Renal cortical epithelial cell (primary cell): ENCODE measurements at regions not wholly inside any gene's neighbourhood (a gene's known extent, or its start where the extent isn't known, plus 50 kb on each side); places are given as distances from the start of the nearest gene placed in this dataset.

Source experiments
- DNase-seq: peaks from one replicate; pipeline ENCODE4 v3.0.0-alpha.2; 2011; ENCODE audit warnings: low read depth

DNA sequence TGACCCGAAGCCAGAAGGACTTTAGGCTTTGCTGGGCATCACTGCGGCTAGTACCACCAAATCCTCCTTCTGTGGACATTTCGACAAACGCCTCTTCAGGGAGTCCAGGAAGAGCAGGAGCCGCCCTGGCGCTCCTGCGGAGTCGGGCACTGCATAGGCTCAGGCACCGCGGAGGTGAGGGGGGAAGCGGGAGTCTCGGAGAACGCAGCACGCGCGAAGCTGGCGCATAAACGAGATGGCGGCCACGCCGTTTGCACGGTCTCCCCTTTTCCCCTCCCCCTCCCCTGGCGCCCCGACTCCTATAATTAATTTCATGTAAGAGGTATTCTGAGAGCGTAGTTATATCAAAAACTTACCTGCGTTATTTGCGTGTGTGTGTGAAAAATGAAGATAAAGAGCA lies 137.8 kb upstream of the GAS1 start:
- DNase-seq, result no peak

DNA sequence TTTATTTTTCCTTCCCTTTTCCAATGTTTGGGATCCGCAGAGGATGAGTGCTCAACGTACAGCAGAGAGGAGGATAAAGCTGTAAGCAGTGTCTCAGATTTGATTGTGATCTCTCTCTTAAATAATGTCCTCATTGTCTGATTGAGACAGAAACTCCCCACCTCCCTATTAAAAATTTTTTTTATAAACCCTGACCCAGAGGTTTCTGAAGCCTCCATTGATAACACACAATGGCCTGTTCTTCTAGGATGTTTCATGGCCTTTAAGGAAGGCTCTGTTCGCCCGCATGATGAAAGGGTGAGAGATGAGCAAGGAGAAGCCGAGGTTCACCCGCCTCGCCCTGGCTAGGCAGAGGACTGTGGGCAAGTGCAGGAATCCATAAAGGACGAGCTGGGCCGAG lies 138.2 kb upstream of the GAS1 start:
- DNase-seq, result no peak

DNA sequence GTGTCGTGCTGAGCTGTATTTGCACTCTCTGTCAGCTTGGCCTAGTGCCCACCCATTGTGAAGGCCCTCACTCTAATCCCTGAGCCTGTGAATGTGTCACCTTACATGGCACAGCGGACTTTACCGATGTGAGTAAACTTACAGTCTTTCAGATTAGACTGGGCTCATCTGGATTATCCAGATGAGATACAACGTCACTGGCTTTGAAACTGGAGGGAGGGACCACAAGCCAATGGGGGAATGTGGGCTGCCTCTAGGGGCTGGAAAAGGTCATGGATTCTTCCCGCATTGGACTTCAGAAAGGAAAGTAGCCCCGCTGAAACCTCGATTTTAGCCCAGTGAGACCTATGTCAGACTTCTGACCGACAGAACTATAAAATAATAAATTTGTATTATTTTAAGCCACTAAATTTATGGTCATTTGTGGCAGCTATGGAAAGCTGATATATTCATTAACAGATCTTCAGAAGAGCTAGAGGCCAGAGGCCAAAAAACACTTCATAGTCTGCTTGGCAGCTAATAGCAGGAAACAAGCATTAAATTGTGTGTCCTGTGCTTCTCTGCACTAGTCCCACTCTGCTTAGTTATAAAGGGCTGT lies 139.0 kb upstream of the GAS1 start:
- DNase-seq, result no peak

DNA sequence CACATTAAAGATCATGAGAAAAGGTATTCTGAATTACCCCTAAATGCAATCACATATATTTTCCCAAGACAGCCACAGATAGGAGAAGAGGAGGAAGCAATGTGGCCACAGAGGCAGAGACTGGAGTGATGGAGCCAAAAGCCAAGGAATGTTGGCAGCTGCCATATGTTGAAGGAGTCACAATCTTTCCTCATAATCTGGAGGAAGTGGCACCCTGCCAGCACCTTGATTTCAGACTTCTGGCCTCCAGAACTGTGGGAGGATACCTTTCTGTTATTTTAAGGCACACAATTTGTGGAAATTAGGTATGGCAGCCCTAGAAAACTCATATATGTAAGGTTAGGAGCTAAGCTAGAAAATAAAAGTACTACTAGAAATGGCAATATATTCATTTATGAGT lies 139.9 kb upstream of the GAS1 start:
- DNase-seq, result no peak

DNA sequence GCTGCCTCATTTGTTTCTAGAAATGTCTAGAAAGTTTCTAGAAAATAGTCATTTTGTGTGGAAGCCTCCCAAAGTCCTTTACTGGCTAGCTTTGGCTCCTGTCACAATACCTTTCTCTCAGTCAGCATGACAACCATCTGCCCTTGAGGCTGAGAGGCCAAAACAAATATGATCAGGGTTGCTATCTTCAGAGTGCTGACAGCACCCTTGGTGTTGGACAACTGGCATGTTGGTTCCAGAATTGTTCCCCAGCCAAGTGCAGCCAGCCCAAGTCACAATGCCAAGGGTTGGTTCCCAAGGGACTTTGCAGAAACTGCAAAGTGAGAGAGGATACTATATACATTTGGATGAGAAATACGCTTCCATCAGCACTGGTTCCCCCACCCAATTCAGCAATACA lies 140.9 kb upstream of the GAS1 start:
- no peak for DNase-seq

DNA sequence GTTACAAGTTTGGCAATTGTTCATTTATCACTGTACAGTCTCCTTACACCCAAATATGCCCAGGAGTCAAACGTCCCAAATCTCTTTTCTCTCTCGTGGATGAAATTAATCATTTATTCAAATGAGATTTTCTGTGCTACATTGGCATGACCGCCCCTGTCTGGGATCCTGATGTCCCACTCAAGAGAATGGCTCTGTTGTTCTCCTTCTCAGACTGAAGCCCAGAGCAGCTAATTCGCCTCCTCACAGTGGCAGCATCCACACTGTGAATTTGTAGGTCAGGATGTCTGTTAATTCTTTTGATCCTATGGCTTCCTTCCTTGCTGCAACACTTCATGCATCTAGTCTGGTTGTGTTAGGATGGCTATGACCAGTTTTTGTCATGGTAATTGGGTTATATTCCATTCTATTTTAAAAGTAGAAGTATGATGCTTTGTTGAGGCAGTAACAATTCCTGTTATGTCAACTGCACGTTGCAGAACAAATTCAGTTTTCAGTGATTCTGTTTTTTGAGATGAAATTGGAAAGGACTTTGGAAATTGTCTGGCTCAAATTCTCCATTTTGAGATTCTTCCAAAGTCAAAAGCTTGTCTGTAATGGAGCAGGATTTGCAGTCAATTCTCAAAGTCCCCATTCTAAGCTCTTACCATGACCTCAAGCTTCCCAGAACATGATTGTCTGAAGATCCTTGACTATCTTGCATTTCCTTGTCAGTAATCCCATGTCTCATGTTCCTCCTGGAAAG lies 141.5 kb upstream of the GAS1 start:
- no peak for DNase-seq

DNA sequence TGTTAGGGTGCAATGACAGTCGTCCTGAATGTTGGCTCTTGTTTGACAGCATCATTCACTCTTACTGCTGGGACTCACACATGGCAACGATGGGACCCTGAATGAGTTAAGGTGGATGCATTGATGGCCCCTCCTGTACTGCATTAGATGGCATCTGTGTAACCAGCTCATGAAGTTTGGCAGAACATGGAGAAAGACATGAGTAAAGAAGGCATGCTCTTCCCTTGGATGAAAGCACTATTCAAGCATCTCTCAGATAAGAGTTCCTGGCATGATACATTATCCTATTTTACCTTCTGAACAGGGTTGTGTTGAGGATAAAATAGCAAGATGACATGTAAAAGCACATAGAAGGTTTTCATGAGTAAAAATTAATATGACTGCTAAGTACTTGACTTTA lies 142.2 kb upstream of the GAS1 start:
- DNase-seq, result no peak

DNA sequence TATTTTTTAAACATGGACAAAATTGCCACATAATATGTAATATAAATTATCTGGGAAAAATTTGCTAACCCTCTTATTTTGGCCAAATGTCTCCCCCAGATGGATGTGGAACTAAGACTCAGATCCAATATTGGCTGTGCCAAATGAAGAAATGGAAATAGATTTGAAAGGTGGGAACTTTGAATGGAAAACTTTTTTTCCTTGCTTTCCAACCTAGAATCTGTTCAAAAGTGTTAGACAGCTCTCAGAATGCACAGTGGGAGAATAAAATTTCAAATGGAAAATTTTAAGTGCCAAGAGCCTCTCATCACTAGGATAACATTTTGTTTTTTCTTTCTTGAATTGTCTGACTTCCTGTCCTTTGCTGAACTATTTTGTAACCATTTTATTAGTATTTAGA lies 142.6 kb upstream of the GAS1 start:
- no peak for DNase-seq

DNA sequence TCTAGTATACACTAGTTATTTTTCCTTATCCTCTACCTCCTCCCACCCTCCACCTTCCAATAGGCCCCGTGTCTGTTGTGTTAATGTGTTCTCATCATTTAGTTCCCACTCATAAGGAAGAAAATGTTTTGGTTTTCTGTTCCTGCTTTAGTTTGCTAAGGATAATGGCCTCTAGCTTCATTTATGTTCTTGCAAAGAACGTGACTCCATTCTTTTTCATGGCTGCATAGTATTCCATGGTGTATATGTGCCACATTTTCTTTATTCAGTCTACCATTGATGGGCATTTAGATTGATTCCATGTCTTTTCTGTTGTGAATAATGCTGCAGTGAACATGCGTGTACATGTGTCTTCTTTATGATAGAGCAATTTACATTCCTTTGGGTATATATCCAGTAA lies 146.5 kb upstream of the GAS1 start:
- no peak for DNase-seq

DNA sequence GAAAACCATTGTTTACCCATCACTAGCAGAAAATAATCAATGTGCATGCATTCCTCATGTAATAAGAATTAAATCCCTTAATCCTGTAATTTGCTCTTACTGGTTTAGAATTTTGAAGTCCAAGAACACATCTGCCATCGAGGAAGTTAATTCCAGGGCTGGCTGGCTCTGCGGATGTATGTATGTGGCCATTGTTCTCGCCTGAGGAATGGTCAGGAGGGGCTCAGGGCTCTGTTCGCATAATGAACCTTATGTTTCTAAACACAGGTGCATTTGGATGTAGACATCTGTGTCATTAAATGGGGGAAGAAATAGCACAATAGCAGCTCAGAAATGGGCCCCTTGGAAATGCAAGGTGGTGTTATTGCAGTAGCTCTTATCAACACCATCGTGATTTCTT lies 148.6 kb upstream of the GAS1 start:
- no peak for DNase-seq

DNA sequence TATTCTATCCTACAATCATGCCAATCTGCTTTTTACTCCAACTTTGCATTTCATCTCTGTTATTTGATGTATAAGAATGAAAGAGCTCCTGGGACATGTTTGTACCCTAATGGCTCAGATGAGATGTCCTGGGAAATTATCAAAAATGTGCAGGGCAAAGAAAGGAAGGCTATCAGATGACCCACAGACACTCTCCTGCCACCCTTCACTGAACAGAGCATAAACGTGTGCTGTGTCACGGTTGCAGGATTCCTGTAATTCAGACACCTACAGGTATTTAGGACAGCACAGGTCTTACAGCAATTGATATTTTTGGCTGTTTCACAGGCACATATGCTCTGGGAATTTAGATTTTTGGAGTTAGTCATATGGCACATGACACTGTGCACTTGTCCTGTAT lies 149.2 kb upstream of the GAS1 start:
- no peak for DNase-seq

DNA sequence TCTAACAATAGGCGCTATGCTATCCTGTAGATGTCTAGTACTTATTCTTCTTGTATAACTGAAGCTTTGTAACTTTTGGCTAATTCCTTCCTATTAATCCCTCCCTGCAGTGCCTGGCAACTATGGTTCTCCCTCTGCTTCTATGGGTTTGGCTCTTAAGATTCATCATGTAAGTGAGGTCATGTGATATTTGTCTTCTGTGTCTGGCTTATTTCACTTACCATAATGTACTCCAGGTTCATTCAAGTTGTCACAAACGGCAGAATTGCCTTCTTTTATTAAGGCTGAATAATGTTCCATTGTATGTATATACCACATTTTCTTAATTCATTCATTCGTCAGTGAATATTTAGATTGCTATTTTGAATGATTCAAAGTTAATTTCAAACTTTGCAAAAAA lies 149.9 kb upstream of the GAS1 start:
- DNase-seq, result no peak

DNA sequence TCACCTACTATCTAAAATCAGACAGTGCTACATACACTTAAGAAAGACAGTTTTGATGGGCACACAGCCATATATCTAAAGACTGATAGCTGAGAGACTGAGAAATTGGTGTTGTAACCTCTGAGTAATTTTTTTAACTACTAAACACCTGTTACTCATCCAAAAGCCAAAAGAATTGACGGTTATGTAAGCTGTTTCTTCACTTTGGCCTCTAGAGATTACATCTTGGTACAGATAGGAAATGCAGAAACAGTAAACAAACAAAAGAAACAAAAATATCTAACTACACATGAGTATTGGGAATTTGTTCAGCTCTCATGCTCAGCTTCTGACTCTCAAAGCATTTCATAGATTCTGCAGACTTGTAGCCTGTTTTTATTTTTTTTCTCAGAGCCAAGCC lies 152.1 kb upstream of the GAS1 start:
- DNase-seq, result no peak

DNA sequence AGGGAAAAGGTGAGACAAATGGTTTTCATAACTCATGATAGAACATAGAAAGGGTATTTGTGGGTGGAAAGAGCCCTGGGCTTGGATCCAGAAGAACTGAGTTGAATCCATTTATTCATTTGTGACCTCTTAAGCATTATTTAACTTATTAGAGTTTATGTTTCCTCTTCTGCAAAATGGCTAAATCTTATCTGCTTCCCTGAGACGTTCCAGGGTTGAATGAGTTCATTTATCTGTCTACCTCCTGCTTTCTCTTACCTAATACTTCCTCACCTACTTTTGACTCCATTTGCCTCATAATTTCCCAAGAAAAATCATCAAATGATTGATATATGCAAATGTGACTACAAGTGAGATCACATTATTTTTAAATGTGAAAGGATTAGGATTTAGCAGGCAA lies 152.7 kb upstream of the GAS1 start:
- DNase-seq, result no peak

DNA sequence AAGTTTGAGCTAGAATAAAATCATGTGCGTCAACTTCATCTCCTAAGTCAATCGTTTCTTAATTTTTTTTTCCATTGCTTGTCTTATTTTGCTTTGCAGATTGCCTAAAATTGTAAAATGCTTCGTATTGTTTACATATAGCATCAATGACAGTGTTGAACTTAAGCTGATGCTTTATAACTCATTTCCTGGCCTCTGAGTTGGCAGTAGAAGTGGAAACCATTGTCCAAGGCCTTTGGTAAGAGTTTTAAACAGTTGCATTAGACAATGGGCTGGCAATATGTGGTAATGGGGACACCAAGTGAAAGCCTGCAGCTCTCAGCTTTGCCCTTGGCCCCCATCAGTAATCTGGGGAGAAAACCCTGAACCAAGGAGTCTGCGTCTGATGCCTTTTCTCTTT lies 154.8 kb upstream of the GAS1 start:
- no peak for DNase-seq

DNA sequence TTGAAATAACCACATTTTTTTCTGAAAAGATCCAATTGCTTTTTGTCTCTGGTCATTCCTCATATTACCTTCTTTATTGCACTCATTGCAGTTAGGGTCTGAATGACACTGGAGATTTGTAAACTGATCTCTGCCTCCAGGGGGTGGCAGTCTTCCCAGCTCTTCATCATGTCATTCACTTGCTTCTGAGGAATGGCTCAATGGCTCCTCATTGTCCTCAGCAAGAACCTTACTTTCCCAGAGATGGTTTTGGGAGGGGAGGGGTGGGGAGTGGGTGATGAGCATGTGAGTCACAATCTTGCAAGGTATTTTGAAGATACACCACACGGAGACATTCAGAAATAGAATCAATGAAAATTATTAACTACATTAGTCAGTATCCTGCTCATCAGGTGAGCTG lies 159.8 kb upstream of the GAS1 start:
- peak; percentile 88 for DNase-seq

DNA sequence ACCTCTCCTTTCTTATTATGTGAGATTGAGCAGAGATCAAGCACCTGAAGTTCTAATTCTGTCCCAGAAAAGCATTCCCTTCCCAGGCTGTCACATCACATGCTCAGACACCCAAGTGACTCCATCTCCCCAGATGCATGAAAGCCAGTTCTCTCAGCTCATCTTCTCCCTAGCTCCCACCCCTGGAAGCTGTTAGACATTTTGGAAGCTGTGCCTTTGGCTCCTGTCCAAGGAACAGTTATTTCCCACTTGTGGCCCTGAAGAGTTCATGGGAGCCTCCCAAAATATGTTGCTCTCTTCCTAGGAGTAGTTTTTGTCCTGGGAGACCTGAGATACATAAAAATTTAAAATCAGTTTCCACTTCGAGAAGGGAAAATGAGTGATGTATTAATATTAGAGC lies 161.4 kb upstream of the GAS1 start:
- no peak for DNase-seq

DNA sequence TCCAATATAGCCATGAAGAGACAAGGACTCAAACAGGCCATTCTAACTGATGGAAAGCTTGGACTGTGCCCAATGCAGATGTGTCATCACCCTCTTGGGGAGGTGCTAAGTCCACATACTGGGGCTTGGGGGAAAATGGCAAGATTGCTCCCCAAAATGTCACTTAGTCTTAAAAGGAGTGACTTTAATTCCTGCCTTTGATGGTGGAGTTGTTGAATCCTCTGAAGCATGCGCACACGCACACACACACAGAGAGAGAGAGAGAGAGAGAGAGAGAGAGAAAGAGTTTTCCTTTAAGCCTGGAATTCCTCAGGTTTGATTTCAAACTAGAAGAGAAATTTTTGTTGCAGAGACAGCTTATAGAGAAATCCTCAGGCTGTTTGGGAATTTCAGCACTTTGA lies 161.9 kb upstream of the GAS1 start:
- peak; percentile 54 for DNase-seq

DNA sequence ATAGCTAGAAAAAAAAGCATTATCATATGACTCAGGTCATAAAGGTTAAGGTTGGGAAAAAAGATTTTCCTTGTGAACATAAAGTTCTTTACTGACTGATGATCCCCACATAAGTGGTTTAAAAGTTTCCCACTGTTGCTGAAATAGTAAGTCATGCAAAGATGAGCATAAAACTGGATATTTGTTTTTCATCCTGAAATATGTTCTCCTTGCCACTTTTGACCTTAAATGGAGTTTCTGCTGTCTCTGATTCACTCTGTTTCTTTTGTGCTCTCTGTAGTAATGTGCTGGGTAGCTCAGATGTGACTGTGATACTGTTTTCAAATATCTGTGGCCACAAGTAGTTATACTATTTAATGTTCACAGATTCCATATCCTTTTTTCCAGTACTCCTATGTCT lies 162.5 kb upstream of the GAS1 start:
- peak; percentile 68 for DNase-seq

DNA sequence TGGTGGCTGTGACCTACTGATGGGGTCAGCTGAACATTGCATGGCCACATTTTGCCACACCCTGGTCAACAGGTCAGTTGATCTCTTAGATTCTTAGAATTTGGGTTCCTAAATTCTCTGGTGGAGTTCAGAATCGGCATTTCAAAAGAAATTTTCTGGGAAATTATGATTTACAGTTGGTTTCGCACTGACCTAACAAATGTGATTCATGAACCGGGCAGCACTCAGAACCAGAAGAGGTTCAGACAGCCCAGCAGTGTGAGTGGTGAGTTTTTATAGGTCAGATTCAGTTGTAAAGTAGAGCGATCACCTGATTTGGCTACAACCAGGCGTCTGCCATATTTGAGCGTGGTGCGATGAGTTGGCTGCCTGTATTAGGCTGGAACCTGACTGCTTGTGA lies 163.7 kb upstream of the GAS1 start:
- DNase-seq, result no peak

DNA sequence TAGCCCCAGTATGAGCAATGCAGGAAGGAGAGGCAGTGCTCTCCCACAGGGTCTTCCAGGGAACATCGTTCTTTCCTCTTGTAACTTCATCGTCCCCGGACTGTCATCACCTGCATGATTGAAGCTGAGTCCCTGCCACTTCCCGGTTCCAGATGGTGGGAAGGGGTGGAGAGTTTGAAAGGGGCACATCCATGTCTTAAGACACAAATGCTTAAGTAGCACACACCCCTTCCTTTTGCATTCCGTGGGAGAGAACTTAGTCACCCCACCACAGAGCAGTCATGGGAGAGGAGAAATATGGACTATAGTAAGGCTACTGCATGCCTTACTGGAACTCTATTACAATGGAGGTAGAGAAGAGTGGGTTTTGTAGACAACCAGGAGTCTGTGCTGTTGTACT lies 165.3 kb upstream of the GAS1 start:
- peak; percentile 39 for DNase-seq

DNA sequence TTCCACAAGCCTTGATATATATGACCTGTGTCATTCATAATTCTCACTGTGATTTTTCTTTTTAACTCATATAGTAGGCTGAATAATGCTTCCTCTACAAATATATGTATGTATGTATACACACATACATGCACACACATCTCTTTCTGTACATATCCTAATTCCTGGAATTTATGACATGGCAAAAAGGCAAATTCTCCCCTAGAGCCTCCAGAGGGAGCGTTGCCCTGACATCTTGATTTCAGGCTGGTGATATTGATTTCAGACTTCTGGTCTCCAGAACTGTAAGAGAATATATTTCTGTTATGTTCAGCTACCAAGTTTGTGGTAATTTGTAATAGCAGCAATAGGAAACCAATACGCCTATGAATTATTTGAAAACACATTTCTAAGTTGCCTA lies 166.6 kb upstream of the GAS1 start:
- DNase-seq, result no peak

DNA sequence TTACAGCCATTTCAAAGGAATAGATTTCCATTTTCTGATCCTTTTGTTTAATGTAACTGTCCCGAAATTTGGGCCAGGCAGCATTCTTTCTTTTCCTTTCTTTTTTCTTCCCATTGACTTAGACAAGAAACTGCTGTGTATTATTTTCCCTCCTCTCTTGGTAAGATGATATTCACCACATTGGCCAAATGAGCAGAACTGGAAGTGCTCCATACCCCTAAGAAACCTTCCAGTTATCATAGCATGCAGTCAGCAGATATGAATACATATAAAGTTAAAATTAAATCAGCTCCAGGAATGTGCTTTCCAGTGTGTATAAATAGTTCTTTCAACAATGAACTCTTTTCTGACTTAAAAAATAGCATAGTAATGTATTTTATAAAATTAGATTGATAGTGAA lies 168.5 kb upstream of the GAS1 start:
- no peak for DNase-seq

DNA sequence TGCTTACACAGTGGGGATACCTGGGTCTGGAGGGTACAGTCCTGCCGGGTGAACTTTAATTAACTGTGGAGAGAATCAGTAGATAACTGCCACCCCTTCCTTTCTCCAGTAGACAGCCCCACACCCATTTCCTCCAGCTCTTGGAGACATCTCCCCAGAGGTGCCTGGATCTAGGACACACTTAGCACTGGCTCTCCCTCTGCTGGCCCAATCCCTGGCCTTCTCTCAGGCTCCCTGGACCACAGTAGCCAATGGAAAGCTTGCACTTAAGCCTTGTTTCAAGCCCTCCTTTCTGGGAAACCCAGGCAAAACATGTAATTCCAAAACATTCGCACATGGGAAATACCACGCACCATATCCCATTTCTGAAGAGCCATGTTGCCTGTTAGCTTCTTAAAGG lies 169.2 kb upstream of the GAS1 start:
- DNase-seq, result no peak
